ENCODE measurements at regions not wholly inside any gene's neighbourhood (a gene's known extent, or its start where the extent isn't known, plus 50 kb on each side); places are given as distances from the start of the nearest gene placed in this dataset.

DNA sequence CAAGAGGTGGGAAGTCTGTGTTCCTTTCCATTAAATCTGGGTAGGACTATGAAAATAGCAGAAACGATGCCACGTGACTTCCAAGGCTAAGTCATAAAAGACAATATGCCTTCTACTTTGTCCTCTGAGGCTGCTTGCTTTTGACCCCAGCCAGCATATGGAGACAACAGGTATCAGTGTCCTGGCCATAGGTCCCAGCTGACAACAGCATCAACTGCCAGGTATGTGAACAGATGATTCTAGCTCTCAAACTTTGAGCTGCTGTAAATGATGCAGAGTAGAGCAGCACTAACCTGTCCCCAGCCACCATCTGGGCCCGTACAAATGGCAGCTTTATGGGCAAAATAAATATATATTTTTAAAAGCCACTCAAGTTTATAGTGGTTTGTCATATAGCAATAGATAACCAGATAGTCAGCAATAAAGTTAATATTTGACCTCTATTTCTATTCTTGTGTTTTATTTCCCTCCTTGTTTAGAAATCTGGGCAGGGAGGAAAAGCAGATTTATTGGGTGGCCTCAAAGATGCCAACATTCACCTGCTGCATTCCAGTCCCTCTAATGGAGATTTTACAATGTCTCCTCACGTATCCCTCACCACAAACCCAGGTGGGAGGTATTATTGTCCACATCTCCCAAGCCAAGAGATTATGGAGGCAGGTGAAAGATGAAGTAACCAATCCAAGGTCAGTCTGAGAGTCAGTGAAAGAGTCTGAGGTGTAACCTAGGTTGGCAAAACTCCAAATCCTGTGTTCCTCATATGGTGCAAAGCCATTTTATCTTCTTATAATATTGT is 209.6 kb upstream of the LARGE1 start:
- no peak for DNase-seq (ENCODE audit: low read depth in 4 of 4, low spot score in 3 of 4)

GRCh38 chr22:34135749-34136148 is 215.5 kb upstream of the LARGE1 start:
- DNase-seq (ENCODE audit: low read depth in 4 of 4, low spot score in 3 of 4): no peak

DNA sequence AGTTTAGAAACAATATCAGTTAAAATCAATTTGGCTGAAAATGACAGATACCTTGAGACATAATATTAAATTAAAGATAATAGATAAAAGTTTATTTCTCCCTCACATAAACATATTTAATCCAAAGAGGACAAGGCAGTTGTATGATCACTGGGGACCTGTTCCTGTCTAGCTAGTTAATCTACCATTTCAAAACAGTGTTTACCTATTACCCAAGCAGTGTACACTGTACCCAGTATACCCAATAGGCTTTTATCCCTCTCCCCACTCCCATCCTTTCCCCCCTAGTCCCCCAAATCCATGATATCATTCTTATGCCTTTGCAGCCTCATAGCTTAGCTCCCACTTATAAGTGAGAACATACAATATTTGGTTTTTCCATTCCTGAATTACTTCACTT is 229.7 kb upstream of the LARGE1 start:
- no peak for DNase-seq (ENCODE audit: low read depth in 4 of 4, low spot score in 3 of 4)

GRCh38 chr22:34159491-34159890 is 239.2 kb upstream of the LARGE1 start:
- no peak for DNase-seq (ENCODE audit: low read depth in 4 of 4, low spot score in 3 of 4)

GRCh38 chr22:34160141-34160783 is 240.0 kb upstream of the LARGE1 start:
- no peak for DNase-seq (ENCODE audit: low read depth in 4 of 4, low spot score in 3 of 4)

GRCh38 chr22:34161431-34162123 is 241.3 kb upstream of the LARGE1 start:
- DNase-seq (ENCODE audit: low read depth in 4 of 4, low spot score in 3 of 4): no peak

DNA sequence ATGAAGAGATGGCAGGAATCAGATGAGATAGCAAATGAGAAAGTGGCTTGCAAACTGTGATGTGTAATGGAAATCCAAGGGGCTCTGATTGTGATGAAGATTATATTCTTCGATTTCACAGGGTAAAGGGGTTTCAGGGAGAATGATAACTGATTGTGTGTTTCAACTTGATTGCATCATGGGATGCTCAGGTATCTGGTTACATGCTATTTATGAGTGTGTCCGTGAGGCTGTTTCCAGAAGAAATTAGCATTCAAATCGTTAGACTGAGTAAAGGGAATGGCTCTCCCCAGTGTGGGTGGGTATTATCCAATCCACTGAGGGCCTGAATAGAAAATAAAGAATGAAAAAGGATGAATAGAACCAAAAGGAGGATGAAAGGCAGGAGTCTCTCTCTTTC is 278.7 kb upstream of the LARGE1 start:
- no peak for DNase-seq (ENCODE audit: low read depth in 4 of 4, low spot score in 3 of 4)

GRCh38 chr22:34210301-34210700 is 290.0 kb upstream of the LARGE1 start:
- no peak for DNase-seq (ENCODE audit: low read depth in 4 of 4, low spot score in 3 of 4)

DNA sequence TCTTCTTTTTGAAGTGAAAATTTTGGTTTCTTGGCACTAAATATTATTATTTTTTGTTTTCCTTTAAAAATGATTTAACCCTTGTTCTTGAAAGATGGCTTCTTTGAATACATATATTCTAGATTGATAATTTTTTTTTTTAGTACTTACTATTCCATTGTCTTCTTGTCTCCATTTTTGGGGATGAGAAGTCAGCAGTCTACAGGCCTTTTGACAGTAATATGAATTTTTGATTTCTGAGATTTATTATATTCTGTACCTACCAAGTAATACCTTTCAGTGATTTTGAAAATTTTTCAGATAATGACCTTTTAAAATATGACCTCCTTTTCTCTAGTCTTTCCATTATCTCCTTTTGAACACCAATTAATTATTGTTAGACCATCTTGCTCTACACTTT is 294.1 kb upstream of the LARGE1 start:
- DNase-seq (ENCODE audit: low read depth in 4 of 4, low spot score in 3 of 4): no peak

DNA sequence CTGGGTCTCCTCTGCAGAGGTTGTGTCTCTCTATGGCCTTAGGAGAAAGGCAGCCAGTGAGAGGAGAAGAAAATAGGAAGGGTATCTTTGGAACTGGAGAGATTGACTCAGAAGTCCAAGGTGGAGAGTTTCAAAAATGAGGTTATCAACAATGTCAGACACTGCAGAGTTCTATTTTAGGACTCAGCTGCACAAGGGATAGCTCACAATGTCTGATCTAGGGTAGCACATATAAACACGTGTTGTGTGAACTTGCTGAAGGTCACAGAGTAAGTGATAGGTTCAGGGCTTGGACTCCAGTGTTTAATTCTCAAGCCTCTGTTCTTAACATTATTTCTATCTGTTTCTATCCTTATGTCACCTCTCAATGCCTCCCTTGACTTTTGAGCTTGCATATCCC is 305.0 kb upstream of the LARGE1 start:
- no peak for DNase-seq (ENCODE audit: low read depth in 4 of 4, low spot score in 3 of 4)

- DNase-seq (ENCODE audit: low read depth in 4 of 4, low spot score in 3 of 4): no peak
Measured at GRCh38 chr22:34236527-34236926, 316.3 kb upstream of the LARGE1 start.

DNA sequence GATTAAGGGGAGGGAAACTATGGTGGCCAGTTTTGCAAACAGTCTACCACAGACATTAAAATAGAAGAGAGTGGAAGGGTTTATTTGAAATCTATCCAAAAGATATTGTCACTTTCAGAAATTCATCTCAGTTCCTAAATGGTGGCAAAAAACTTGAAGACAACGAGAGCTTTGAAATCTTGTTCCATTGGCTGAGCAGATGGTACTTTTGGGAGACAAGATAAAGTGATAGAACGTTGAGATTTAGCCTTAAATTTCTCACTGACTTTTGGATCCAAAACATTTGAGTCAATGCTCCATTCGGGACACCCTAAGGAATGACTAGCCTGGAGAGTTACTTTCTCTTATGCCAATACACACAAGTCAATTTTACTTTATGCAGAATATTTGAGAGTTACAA is 319.1 kb upstream of the LARGE1 start:
- no peak for DNase-seq (ENCODE audit: low read depth in 4 of 4, low spot score in 3 of 4)

- no peak for DNase-seq (ENCODE audit: low read depth in 4 of 4, low spot score in 3 of 4)
Measured at GRCh38 chr22:34243023-34243422, 322.7 kb upstream of the LARGE1 start.

- DNase-seq (ENCODE audit: low read depth in 4 of 4, low spot score in 3 of 4): no peak
Measured at GRCh38 chr22:34255042-34255441, 334.8 kb upstream of the LARGE1 start.

GRCh38 chr22:34278121-34278520 is 357.8 kb upstream of the LARGE1 start:
- DNase-seq (ENCODE audit: low read depth in 4 of 4, low spot score in 3 of 4): no peak

GRCh38 chr22:34281738-34282137 is 361.5 kb upstream of the LARGE1 start:
- DNase-seq (ENCODE audit: low read depth in 4 of 4, low spot score in 3 of 4): no peak

- DNase-seq (ENCODE audit: low read depth in 4 of 4, low spot score in 3 of 4): no peak
Measured at GRCh38 chr22:34283844-34284243, 363.6 kb upstream of the LARGE1 start.

GRCh38 chr22:34293324-34293723 is 373.0 kb upstream of the LARGE1 start:
- no peak for DNase-seq (ENCODE audit: low read depth in 4 of 4, low spot score in 3 of 4)

- DNase-seq (ENCODE audit: low read depth in 4 of 4, low spot score in 3 of 4): no peak
Measured at GRCh38 chr22:34294476-34294875, 374.2 kb upstream of the LARGE1 start.

- DNase-seq (ENCODE audit: low read depth in 4 of 4, low spot score in 3 of 4): no peak
Measured at GRCh38 chr22:34294986-34295385, 374.7 kb upstream of the LARGE1 start.

- no peak for DNase-seq (ENCODE audit: low read depth in 4 of 4, low spot score in 3 of 4)
Measured at GRCh38 chr22:34296461-34296860, 376.2 kb upstream of the LARGE1 start.

Data from right renal pelvis (tissue), 4 donors.